GM18907 (cell line): ENCODE measurements at regions not wholly inside any gene's neighbourhood (a gene's known extent, or its start where the extent isn't known, plus 50 kb on each side); places are given as distances from the start of the nearest gene placed in this dataset.

Experiments
- ATAC-seq: cut with Tn5 transposase; IDR thresholded peaks from one replicate; pipeline ENCODE4 v1.9.1; 2021; ENCODE audit warnings: mild to moderate bottlenecking, moderate library complexity; ENCODE audit not compliant: unreplicated experiment

GRCh38 chr15:94105760-94106159 is 125.6 kb upstream of the MCTP2 start:
- ATAC-seq = no peak

GRCh38 chr15:94100863-94101262 is 130.5 kb upstream of the MCTP2 start:
- no peak for ATAC-seq

- ATAC-seq = no peak
Observed at GRCh38 chr15:94099574-94099960, 131.8 kb upstream of the MCTP2 start.

- ATAC-seq = no peak
Observed at GRCh38 chr15:94098921-94099573, 132.3 kb upstream of the MCTP2 start.

- ATAC-seq = no peak
Observed at GRCh38 chr15:94097552-94097951, 133.8 kb upstream of the MCTP2 start.

- no peak for ATAC-seq
Observed at GRCh38 chr15:94094310-94094709, 137.1 kb upstream of the MCTP2 start.

- ATAC-seq = no peak
Observed at GRCh38 chr15:94086341-94086740, 145.0 kb upstream of the MCTP2 start.

GRCh38 chr15:94083467-94084052 is 147.8 kb upstream of the MCTP2 start:
- no peak for ATAC-seq

- ATAC-seq = no peak
Observed at GRCh38 chr15:94081829-94082228, 149.5 kb upstream of the MCTP2 start.

- ATAC-seq = no peak
Observed at GRCh38 chr15:94080989-94081605, 150.3 kb upstream of the MCTP2 start.

- ATAC-seq = no peak
Observed at GRCh38 chr15:94080416-94080815, 150.9 kb upstream of the MCTP2 start.

- no peak for ATAC-seq
Observed at GRCh38 chr15:94079968-94080367, 151.4 kb upstream of the MCTP2 start.

GRCh38 chr15:94079459-94079858 is 151.9 kb upstream of the MCTP2 start:
- no peak for ATAC-seq

GRCh38 chr15:94077938-94078337 is 153.4 kb upstream of the MCTP2 start:
- ATAC-seq = no peak

GRCh38 chr15:94075349-94075748 is 156.0 kb upstream of the MCTP2 start:
- no peak for ATAC-seq

- ATAC-seq = no peak
Observed at GRCh38 chr15:94070356-94071295, 160.7 kb upstream of the MCTP2 start.

- ATAC-seq = no peak
Observed at GRCh38 chr15:94069844-94070243, 161.5 kb upstream of the MCTP2 start.

GRCh38 chr15:94066811-94067210 is 164.6 kb upstream of the MCTP2 start:
- no peak for ATAC-seq

GRCh38 chr15:94066046-94066445 is 165.3 kb upstream of the MCTP2 start:
- no peak for ATAC-seq

GRCh38 chr15:94064676-94065313 is 166.6 kb upstream of the MCTP2 start:
- no peak for ATAC-seq

- ATAC-seq = no peak
Observed at GRCh38 chr15:94061041-94061440, 170.3 kb upstream of the MCTP2 start.
